ENCODE measurements at regions not wholly inside any gene's neighbourhood (a gene's known extent, or its start where the extent isn't known, plus 50 kb on each side); places are given as distances from the start of the nearest gene placed in this dataset.

GRCh38 chr14:105852378-105853088 is 326.1 kb downstream of the TMEM121 start:
- ChIA-PET POLR2A (no interaction called here), CTCF (no interaction called here)
- peaks cover 12% of the 10 kb centered on the region for H3K4me1 Mint-ChIP-seq (ENCODE audit: low read depth)
- intact Hi-C loops (cut with micrococcal nuclease), result no loop called here
- no peak overlapping the region for H3K4me3 Mint-ChIP-seq
- no peak for TF ChIP-seq CTCF (IDR thresholded peaks at IDR 0.05)
- ATAC-seq (no peak), DNase-seq (no peak)
- H3K27me3 Mint-ChIP-seq, result no peaks in the 10 kb centered on the region
- peaks cover 7% of the 10 kb centered on the region for H3K36me3 Mint-ChIP-seq (ENCODE audit: low read depth)
- H3K27ac Mint-ChIP-seq, result no peak overlapping the region
- H3K9me3 Mint-ChIP-seq, result no peaks in the 10 kb centered on the region

- Mint-ChIP-seq H3K4me3 (no peak overlapping the region), H3K9me3 (no peaks in the 10 kb centered on the region), H3K27me3 (no peaks in the 10 kb centered on the region), H3K4me1 (ENCODE audit: low read depth) (peaks cover 17% of the 10 kb centered on the region), H3K27ac (no peak overlapping the region), H3K36me3 (ENCODE audit: low read depth) (peaks cover 7% of the 10 kb centered on the region)
- intact Hi-C loops (cut with micrococcal nuclease), result no loop called here
- ChIA-PET POLR2A (no interaction called here), CTCF (no interaction called here)
- DNase-seq (no peak), ATAC-seq (no peak)
- TF ChIP-seq CTCF (IDR thresholded peaks at IDR 0.05), result no peak
Measured at GRCh38 chr14:105853089-105853906, 326.9 kb downstream of the TMEM121 start.

GRCh38 chr14:105853907-105854599 is 327.7 kb downstream of the TMEM121 start:
- H3K9me3 Mint-ChIP-seq, result no peaks in the 10 kb centered on the region
- H3K36me3 Mint-ChIP-seq (ENCODE audit: low read depth), result peaks cover 7% of the 10 kb centered on the region
- POLR2A ChIA-PET, result no interaction called here
- peaks cover 24% of the 10 kb centered on the region for H3K4me1 Mint-ChIP-seq (ENCODE audit: low read depth)
- H3K27me3 Mint-ChIP-seq, result no peaks in the 10 kb centered on the region
- DNase-seq (no peak), ATAC-seq (no peak)
- H3K27ac Mint-ChIP-seq, result no peak overlapping the region
- no peak for TF ChIP-seq CTCF (IDR thresholded peaks at IDR 0.05)
- intact Hi-C loops (cut with micrococcal nuclease), result no loop called here
- no peak overlapping the region for H3K4me3 Mint-ChIP-seq
- CTCF ChIA-PET, result no interaction called here

GRCh38 chr14:105854600-105855245 is 328.3 kb downstream of the TMEM121 start:
- POLR2A ChIA-PET, result no interaction called here
- Mint-ChIP-seq H3K27me3 (no peaks in the 10 kb centered on the region), H3K27ac (no peak overlapping the region), H3K4me3 (no peak overlapping the region), H3K4me1 (ENCODE audit: low read depth) (peaks cover 30% of the 10 kb centered on the region), H3K36me3 (ENCODE audit: low read depth) (peaks cover 7% of the 10 kb centered on the region), H3K9me3 (no peaks in the 10 kb centered on the region)
- no peak for DNase-seq
- ATAC-seq, result no peak
- no peak for TF ChIP-seq CTCF (IDR thresholded peaks at IDR 0.05)
- CTCF ChIA-PET, result no interaction called here
- intact Hi-C loops (cut with micrococcal nuclease), result no loop called here
